Esophagus (tissue), 2 donors: ENCODE measurements at regions not wholly inside any gene's neighbourhood (a gene's known extent, or its start where the extent isn't known, plus 50 kb on each side); places are given as distances from the start of the nearest gene placed in this dataset.

Experiments
- H3K27ac ChIP-seq, 2 donors: one replicate each; pipeline ENCODE4 v1.5.1; 2013; ENCODE audit warnings: low read depth in 2 of 2, mild to moderate bottlenecking in 2 of 2, inconsistent platforms in 1 of 2, low read length in 1 of 2, moderate library complexity in 1 of 2
- H3K27me3 ChIP-seq, 2 donors: one replicate each; pipeline ENCODE4 v1.6.1; 2013; ENCODE audit warnings: low read length in 2 of 2, control low read depth in 1 of 2, mild to moderate bottlenecking in 1 of 2; ENCODE audit not compliant: insufficient read depth in 2 of 2, control insufficient read depth in 1 of 2
- H3K36me3 ChIP-seq, 2 donors: one replicate each; pipeline ENCODE4 v1.6.1; 2013; ENCODE audit warnings: low read length in 1 of 2; ENCODE audit not compliant: control insufficient read depth in 2 of 2, insufficient read depth in 2 of 2
- H3K4me1 ChIP-seq, 2 donors: one replicate each; pipeline ENCODE4 v1.6.1; 2013; ENCODE audit warnings: low read length in 1 of 2; ENCODE audit not compliant: control insufficient read depth in 2 of 2, insufficient read depth in 2 of 2
- H3K4me3 ChIP-seq, 2 donors: one replicate each; pipeline ENCODE4 v1.5.1; 2013; ENCODE audit warnings: low read length in 2 of 2, mild to moderate bottlenecking in 2 of 2, low read depth in 1 of 2, moderate library complexity in 1 of 2
- H3K9me3 ChIP-seq, 2 donors: one replicate each; pipeline ENCODE4 v1.6.1; 2013; ENCODE audit warnings: mild to moderate bottlenecking in 2 of 2, low read depth in 1 of 2, low read length in 1 of 2, moderate library complexity in 1 of 2; ENCODE audit not compliant: control insufficient read depth in 2 of 2, insufficient read depth in 1 of 2
- WGBS, 2 donors: extraction: QIAGEN DNeasy Blood & Tissue Kit; methylation state at CpG; one replicate each; pipeline ENCODE4 v1.1.7; 2013; 5-methylcytosine and 5-hydroxymethylcytosine counted together
- donor health status: healthy with polysubstance abuse.
- donor health status: Bipolar disorder and iron deficiency.

- WGBS, 2 donors: 26 to 54% methylated on average over 1 of the region's 1 CpG
- Histone ChIP-seq H3K4me1 (no peaks in the 10 kb centered on the region), H3K4me3 (no peak overlapping the region), H3K36me3 (no peaks in the 10 kb centered on the region), H3K27ac (no peak overlapping the region), H3K27me3 (peaks cover 0 to 5% of the 10 kb centered on the region in 2 donors), H3K9me3 (no peaks in the 10 kb centered on the region)
These were observed 85.8 kb upstream of the WDR11 start for GRCh38 chr10:120765226-120765803.

GRCh38 chr10:120768227-120768626 lies 82.9 kb upstream of the WDR11 start:
- H3K4me1 ChIP-seq: no peaks in the 10 kb centered on the region
- H3K36me3 ChIP-seq: no peaks in the 10 kb centered on the region
- H3K27ac ChIP-seq: no peak overlapping the region
- 68 to 71% methylated on average over 3 of the region's 3 CpGs for WGBS, 2 donors
- peaks cover 0 to 2% of the 10 kb centered on the region in 2 donors for H3K27me3 ChIP-seq
- no peaks in the 10 kb centered on the region for H3K9me3 ChIP-seq
- no peak overlapping the region for H3K4me3 ChIP-seq

- no peaks in the 10 kb centered on the region for H3K9me3 ChIP-seq
These were observed 80.7 kb upstream of the WDR11 start for GRCh38 chr10:120770496-120770895.

GRCh38 chr10:120776442-120776841 lies 74.7 kb upstream of the WDR11 start:
- H3K9me3 ChIP-seq: no peaks in the 10 kb centered on the region
- no peak overlapping the region for H3K4me3 ChIP-seq
- H3K27ac ChIP-seq: no peak overlapping the region
- peaks cover 0 to 5% of the 10 kb centered on the region in 2 donors for H3K27me3 ChIP-seq
- H3K4me1 ChIP-seq: no peaks in the 10 kb centered on the region
- H3K36me3 ChIP-seq: no peaks in the 10 kb centered on the region
- WGBS, 2 donors: 74 to 85% methylated on average over 1 of the region's 1 CpG

More at GRCh38 chr10:120770496-120770895, 80.7 kb upstream of the WDR11 start:
- Histone ChIP-seq H3K27ac (no peak overlapping the region), H3K36me3 (no peaks in the 10 kb centered on the region), H3K27me3 (peaks cover 0 to 2% of the 10 kb centered on the region in 2 donors), H3K4me3 (no peak overlapping the region), H3K4me1 (no peaks in the 10 kb centered on the region)
- 58 to 71% methylated on average over 4 of the region's 4 CpGs for WGBS, 2 donors

- H3K9me3 ChIP-seq: no peaks in the 10 kb centered on the region
- H3K4me1 ChIP-seq: no peaks in the 10 kb centered on the region
- peaks cover 0 to 4% of the 10 kb centered on the region in 2 donors for H3K27me3 ChIP-seq
- WGBS, 2 donors: 81 to 85% methylated on average over 3 of the region's 3 CpGs
- H3K36me3 ChIP-seq: no peaks in the 10 kb centered on the region
- no peak overlapping the region for H3K27ac ChIP-seq
- no peak overlapping the region for H3K4me3 ChIP-seq
These were observed 68.8 kb upstream of the WDR11 start for GRCh38 chr10:120782336-120782735.

- 71 to 87% methylated on average over 5 of the region's 5 CpGs for WGBS, 2 donors
These were observed 68.1 kb upstream of the WDR11 start for GRCh38 chr10:120783098-120783497.

GRCh38 chr10:120783867-120784266 lies 67.3 kb upstream of the WDR11 start:
- WGBS, 2 donors: 73 to 80% methylated on average over 6 of the region's 6 CpGs

More at GRCh38 chr10:120783098-120783497, 68.1 kb upstream of the WDR11 start:
- Histone ChIP-seq H3K4me3 (no peak overlapping the region), H3K36me3 (no peaks in the 10 kb centered on the region), H3K9me3 (no peaks in the 10 kb centered on the region), H3K27ac (no peak overlapping the region), H3K4me1 (no peaks in the 10 kb centered on the region), H3K27me3 (no peaks in the 10 kb centered on the region)

GRCh38 chr10:120788771-120789170 lies 62.4 kb upstream of the WDR11 start:
- H3K9me3 ChIP-seq: no peaks in the 10 kb centered on the region
- no peak overlapping the region for H3K4me3 ChIP-seq
- H3K27ac ChIP-seq: no peak overlapping the region
- H3K27me3 ChIP-seq: no peaks in the 10 kb centered on the region
- 80 to 81% methylated on average over 5 of the region's 5 CpGs for WGBS, 2 donors
- peaks cover 0 to 2% of the 10 kb centered on the region in 2 donors for H3K4me1 ChIP-seq
- H3K36me3 ChIP-seq: no peaks in the 10 kb centered on the region

More at GRCh38 chr10:120783867-120784266, 67.3 kb upstream of the WDR11 start:
- H3K9me3 ChIP-seq: no peaks in the 10 kb centered on the region
- H3K27me3 ChIP-seq: no peaks in the 10 kb centered on the region
- no peaks in the 10 kb centered on the region for H3K36me3 ChIP-seq
- H3K27ac ChIP-seq: no peak overlapping the region
- no peak overlapping the region for H3K4me3 ChIP-seq
- no peaks in the 10 kb centered on the region for H3K4me1 ChIP-seq

GRCh38 chr10:120789303-120790203 lies 61.6 kb upstream of the WDR11 start:
- H3K4me1 ChIP-seq: peaks cover 0 to 2% of the 10 kb centered on the region in 2 donors
- H3K27ac ChIP-seq: no peak overlapping the region
- H3K27me3 ChIP-seq: no peaks in the 10 kb centered on the region
- 58 to 67% methylated on average over 5 of the region's 5 CpGs for WGBS, 2 donors
- no peaks in the 10 kb centered on the region for H3K9me3 ChIP-seq
- no peak overlapping the region for H3K4me3 ChIP-seq
- H3K36me3 ChIP-seq: no peaks in the 10 kb centered on the region
